ENCODE measurements at regions not wholly inside any gene's neighbourhood (a gene's known extent, or its start where the extent isn't known, plus 50 kb on each side); places are given as distances from the start of the nearest gene placed in this dataset.

DNA sequence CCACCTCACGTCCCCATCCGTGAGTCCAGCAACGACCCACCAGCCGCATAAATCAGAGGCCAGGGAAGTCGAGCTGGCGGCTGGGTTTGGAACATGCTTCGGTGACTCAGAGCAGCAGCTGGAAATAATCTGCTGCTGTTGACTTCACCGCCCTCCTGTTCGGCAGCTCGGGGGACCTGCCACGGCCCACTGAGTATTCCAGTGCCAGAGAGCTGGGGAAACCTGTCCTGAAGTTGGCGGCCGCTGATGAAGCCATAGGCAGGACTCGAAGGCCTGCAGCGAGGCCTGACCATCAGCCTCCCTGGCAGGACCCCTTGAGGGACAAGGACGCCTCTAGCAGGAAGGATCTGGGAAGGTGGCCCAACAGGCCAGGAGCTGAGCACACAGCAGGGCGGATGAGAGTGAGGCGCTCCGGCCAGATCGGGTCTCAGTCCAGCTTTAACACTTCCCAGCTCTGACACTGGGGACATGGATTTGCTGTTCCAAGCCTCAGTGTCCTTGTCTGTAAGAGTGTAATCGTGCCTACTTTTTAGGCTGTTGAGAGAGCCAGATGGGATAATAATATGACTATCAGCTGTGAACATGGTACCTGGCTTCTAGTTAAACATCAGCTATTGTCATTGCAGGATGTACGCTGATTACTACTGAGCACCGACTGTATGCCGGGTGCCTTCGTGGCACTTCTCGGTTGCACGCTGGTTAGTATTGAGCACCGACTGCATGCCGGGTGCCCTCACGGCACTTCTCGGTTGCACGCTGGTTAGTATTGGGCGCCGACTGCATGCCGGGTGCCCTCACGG, 50.4 kb upstream of the CIBAR2 start:
- DNase-seq, result no peak

DNA sequence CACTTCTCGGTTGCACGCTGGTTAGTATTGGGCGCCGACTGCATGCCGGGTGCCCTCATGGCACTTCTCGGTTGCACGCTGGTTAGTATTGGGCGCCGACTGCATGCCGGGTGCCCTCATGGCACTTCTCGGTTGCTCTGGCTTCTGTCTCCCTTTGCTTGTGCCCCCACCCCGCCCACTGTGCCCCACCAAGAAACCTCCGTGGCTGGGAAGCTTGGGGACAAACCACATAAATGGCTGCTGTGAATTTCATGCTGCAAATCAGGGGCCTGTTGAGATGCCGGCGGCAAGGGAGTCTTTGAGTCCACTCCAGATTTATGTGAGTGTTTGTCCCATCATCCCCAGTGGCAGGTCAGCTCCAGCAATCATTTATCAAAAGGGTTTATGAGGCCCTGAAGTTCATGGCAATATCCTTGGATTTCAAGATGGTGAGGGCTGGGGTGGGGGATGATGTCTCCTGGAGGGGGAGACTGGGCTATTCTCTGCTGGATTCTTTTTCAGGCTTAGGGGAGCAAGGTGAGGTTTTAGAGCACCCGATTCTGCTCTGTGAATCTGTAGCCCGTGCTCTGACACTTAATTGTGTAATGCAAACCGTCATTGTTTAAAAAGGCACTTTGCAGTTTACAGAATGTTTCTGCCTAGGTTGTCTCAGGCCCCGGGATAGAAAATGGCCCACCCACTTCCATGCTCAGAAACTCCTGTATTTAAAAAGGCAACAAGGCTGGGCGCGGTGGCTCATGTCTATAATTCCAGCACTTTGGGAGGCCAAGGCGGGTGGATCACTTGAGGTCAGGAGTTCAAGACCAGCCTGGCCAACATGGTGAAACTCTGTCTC, 51.2 kb upstream of the CIBAR2 start:
- DNase-seq, result no peak

- DNase-seq, result no peak
Observed at GRCh38 chr16:85164431-85164830, 52.2 kb upstream of the CIBAR2 start.

DNA sequence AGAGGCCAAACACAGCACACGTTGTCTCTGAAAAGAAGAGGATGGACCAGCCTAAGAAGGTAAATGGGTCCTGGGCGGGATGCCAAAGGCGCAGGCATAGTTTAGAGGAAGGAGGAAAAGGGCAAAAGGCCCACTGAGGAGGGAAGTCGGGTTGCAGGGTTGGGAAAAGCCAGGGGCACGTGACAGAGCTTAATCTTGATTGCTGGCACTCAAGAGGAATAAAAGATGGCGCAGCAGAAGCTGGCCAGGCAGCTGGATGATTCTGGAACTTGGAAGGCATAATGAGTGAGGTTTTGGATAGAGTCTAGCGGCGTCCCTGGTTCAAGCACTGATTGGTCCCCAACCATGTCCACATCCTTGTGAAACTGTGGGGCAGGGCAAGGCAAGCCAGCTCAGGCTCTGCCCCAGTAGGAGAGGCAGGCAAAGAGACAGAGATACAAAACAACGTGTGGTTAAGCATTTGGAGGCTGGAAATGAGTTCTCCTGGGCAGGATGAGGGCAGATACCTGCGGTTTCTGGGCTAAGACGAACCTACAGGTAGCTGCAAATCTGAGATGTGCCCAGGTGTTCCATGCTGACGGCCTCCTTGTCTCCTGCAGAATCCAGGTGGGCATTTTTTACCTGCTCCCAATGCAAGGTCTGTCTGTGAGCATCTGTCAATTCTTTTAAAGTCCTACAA, 52.7 kb upstream of the CIBAR2 start:
- DNase-seq, result no peak

GRCh38 chr16:85165781-85166180, 53.5 kb upstream of the CIBAR2 start:
- DNase-seq, result no peak

- no peak for DNase-seq
Observed at GRCh38 chr16:85166281-85166680, 54.0 kb upstream of the CIBAR2 start.

- no peak for DNase-seq
Observed at GRCh38 chr16:85166699-85167588, 54.7 kb upstream of the CIBAR2 start.

DNA sequence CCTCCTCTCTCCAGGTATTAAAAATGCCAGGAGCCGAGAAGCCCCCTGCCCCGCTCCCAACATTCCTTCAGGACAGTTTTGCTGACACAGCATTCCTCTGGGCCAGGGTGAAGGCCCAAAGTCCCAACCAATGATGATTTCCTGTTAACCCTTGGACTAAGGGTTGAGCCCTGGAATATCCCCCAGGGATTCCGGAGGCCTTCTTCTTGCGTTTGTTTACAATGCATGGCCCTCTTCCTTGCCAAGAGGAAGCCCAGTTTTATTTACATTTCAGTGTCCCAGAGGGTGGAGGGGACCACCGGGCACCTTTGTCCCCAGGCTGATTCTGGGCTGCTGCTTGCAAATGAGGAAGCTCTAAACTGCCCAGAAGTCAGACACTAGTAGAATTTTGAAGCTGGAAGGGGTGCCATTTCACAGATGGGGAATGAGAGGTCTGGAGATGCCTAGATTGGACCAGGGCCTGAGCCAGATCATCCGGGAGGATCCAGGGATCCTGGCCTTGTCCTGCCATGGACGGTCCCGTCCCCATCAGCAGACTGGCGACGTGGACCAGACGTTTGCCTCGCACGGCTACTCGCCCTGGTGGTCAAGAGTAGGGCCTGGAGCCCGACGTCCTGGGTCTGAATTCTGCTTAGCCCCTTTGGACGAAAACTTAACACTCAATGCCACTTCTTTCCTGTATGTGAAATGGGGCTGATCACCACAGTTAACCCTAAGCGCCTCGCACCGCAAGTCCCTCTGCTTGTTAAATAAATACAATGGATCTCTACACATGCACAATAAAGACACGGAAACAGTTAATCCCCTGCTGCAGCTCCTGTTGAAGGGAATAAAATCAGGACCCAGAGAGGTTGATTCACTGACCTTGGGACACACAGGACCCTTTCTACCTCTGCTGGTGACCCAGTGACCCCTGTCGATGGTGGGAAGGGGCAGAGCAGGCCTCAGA, 55.6 kb upstream of the CIBAR2 start:
- no peak for DNase-seq

- DNase-seq, result no peak
Observed at GRCh38 chr16:85168732-85169256, 56.5 kb upstream of the CIBAR2 start.

DNA sequence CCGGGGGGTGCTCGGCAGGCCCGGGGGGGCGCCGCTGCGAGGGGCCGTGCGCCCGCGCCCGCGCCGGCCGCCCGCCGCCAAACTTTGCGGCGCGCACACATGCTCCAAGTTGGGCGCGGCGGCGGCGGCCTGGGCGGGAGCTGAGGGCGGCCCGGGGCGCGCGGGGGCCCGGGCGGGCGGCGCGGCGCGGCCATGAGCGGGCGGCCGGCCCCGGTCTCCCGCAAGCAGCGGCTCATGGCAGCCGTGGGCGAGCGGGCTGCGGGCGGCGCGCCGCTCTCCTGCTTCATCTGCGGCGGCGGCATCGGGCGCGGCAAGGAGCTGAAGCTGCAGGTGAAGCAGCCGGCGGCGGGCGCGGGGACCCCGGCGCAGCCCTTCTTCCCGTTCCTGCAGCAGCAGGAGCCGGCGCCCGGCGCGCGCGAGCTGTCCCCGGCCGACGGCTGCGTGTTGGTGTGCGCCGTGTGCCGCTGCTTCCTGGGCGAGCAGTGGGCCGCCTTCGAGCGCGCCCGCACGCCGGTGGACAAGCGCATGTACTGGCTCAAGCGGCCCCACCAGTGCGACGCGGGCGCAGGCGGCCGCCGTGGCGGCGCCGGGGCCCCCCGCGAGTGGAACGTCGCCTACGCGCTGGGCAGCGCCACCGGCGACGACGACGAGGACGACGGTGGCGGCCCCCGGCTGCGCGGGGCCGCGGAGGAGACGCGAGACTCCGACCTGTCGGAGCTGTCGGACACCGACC, 57.2 kb upstream of the CIBAR2 start:
- no peak for DNase-seq

DNA sequence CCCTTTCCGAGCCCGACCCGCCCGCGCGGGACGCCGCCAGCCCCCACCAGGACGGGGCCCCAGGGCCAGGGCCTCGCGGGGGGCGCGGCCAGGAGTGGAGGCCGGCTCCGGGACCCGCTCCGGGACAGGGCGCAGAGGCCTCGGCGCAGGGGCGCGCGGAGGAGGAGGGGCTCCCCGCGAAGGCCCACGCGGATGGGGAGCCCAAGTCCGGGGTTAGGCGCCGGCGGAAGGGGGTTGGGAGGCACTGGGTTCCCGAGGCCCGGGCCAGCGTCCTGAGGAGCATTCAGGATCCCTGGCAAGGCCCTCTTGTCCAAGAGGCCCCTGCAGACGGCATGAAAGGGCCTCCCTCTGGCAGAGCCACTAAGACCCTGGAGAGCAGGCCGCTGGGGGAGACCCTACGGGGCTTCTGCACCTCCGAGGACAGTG, 57.8 kb upstream of the CIBAR2 start:
- no peak for DNase-seq

- DNase-seq, result no peak
Observed at GRCh38 chr16:85170590-85171003, 58.3 kb upstream of the CIBAR2 start.

DNA sequence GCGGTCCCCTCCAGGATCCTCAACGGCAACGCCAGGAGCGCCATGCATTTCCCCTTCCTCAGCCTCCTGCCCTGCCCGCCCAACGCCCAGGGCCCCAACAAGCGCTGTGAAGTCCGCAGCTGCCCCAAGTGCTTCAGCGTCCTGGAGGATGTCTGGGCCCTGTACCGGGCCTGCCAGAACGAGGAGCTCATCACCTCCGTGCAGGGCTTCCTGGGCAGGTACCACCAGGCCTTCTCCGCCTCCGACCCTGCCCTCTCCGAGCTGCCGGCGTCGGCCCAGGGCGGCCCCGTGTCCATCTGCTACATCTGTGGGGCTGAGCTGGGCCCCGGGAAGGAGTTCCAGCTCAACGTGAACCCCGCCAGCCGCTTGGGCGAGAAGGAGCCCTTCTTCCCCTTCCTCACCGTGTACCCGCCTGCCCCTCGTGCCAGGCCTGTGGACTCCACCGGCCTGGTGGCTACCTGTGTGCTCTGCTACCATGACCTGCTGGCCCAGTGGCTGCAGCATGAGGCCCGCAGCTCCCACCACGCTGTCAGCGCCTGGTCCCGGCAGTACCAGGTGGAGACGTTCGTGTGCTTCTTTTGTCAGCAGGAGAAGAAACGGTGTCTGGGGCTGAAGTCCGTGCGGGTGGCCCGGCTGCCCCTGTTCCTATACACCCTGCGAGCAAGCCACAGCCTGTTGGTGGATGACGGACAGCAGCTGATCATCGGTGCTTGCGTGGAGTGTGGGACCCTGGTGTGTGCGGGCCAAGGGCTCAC, 58.9 kb upstream of the CIBAR2 start:
- DNase-seq, result no peak

- DNase-seq, result no peak
Observed at GRCh38 chr16:85171759-85172454, 59.6 kb upstream of the CIBAR2 start.

GRCh38 chr16:85172455-85173145, 60.3 kb upstream of the CIBAR2 start:
- DNase-seq, result no peak

DNA sequence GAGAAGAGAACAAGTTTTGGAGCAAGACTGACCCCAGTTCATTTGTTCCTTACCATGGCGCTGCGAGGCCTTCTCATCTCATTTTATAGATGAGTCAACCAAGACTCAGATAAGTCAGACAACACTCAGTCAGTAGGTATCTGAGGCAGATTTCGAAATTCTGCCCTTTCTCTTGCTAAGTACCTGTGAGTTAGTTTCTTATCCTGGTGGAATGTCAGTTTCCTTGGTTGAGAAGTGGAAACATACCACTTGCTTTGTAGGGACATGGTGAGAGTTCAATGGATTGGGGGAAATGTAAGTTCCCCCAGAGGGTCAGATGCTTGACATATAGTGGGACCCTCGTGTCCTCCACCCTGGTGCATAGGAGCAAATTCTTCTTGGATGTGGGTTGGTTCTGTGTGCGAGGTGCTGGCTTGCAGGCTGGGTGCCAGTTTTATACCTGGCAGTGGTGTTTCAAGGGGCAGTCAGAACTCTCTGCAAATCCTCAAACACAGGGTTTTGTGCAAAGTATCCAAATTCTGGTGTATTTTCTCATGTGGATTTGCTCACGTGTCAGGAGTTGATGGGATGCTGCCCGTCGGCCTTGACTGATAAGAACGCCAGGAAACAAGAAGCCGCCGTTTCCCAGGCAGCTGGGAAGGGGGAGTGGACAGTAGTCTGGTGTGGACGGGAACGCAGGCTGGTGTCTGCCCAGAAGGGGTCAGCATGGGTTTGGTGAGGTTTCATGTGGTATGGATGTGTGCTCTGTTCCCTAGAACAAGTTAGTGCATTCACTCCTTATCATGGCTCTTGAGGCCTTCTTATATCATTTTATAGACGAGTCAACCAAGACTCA, 61.1 kb upstream of the CIBAR2 start:
- DNase-seq, result no peak
